ENCODE measurements at regions not wholly inside any gene's neighbourhood (a gene's known extent, or its start where the extent isn't known, plus 50 kb on each side); places are given as distances from the start of the nearest gene placed in this dataset.

- H3K36me3 ChIP-seq, result no peaks in the 10 kb centered on the region
- TF ChIP-seq POLR2A (IDR thresholded peaks at IDR 0.05) (no peak), EP300 (IDR thresholded peaks at IDR 0.05; ENCODE audit: low read depth) (no peak), CTCF (IDR thresholded peaks at IDR 0.05) (no peak), POLR2AphosphoS5 (IDR thresholded peaks at IDR 0.05) (no peak)
- H3K4me1 ChIP-seq, result no peaks in the 10 kb centered on the region
- H3K27me3 ChIP-seq, result no peaks in the 10 kb centered on the region
- H3K27ac ChIP-seq, result no peak overlapping the region
- DNase-seq, result no peak
- in situ Hi-C loops (cut with MboI; ENCODE audit: low pct_ligation_motif_present in 1 of 4, low pct_unique_long_range_greater_than_20kb in 1 of 4, low sequenced_read_pairs in 3 of 4), result loop anchor here in 2 of 4 donors (25.0 kb wide), 1 partner anchor 709 kb away; no protein-coding TSS in a partner anchor
- 54 to 85% methylated on average over 3 to 7 of the region's 7 CpGs for WGBS, 2 donors (ENCODE audit: low coverage in 1 of 2)
- no peak overlapping the region for H3K4me3 ChIP-seq
- intact Hi-C loops (cut with DNase I; ENCODE audit: low total_unique reads), result no loop called here
- no peaks in the 10 kb centered on the region for H3K9me3 ChIP-seq
Observed at GRCh38 chr4:77220828-77221613, 64.0 kb downstream of the CCNG2 start.

- no peak overlapping the region for H3K27ac ChIP-seq
- TF ChIP-seq POLR2A (IDR thresholded peaks at IDR 0.05), result no peak
- no peak for TF ChIP-seq CTCF (IDR thresholded peaks at IDR 0.05)
- no peak for TF ChIP-seq EP300 (IDR thresholded peaks at IDR 0.05; ENCODE audit: low read depth)
- no peak for TF ChIP-seq POLR2AphosphoS5 (IDR thresholded peaks at IDR 0.05)
- intact Hi-C loops (cut with DNase I; ENCODE audit: low total_unique reads) (no loop called here), in situ Hi-C loops (cut with MboI; ENCODE audit: low pct_ligation_motif_present in 1 of 4, low pct_unique_long_range_greater_than_20kb in 1 of 4, low sequenced_read_pairs in 3 of 4) (no loop called here)
- no peaks in the 10 kb centered on the region for H3K36me3 ChIP-seq
- 49 to 88% methylated on average over 1 to 2 of the region's 2 CpGs for WGBS, 2 donors (ENCODE audit: low coverage in 1 of 2)
- no peak for DNase-seq
- no peaks in the 10 kb centered on the region for H3K27me3 ChIP-seq
- no peaks in the 10 kb centered on the region for H3K4me1 ChIP-seq
- H3K9me3 ChIP-seq, result no peaks in the 10 kb centered on the region
- H3K4me3 ChIP-seq, result no peak overlapping the region
Observed at GRCh38 chr4:77225022-77225421, 68.0 kb downstream of the CCNG2 start.

GRCh38 chr4:77226939-77227705, 70.1 kb downstream of the CCNG2 start:
- no peak overlapping the region for H3K27ac ChIP-seq
- no peaks in the 10 kb centered on the region for H3K4me1 ChIP-seq
- no peaks in the 10 kb centered on the region for H3K27me3 ChIP-seq
- intact Hi-C loops (cut with DNase I; ENCODE audit: low total_unique reads), result no loop called here
- TF ChIP-seq POLR2A (IDR thresholded peaks at IDR 0.05) (no peak), POLR2AphosphoS5 (IDR thresholded peaks at IDR 0.05) (no peak), EP300 (IDR thresholded peaks at IDR 0.05; ENCODE audit: low read depth) (no peak), CTCF (IDR thresholded peaks at IDR 0.05) (no peak)
- H3K4me3 ChIP-seq, result no peak overlapping the region
- WGBS, 2 donors (ENCODE audit: low coverage in 1 of 2), result 92% methylated on average over 2 of the region's 2 CpGs; no CpG with 5 or more reads in 1 of the 2 donors
- in situ Hi-C loops (cut with MboI; ENCODE audit: low pct_ligation_motif_present in 1 of 4, low pct_unique_long_range_greater_than_20kb in 1 of 4, low sequenced_read_pairs in 3 of 4), result no loop called here
- H3K36me3 ChIP-seq, result no peaks in the 10 kb centered on the region
- DNase-seq, result no peak
- H3K9me3 ChIP-seq, result no peaks in the 10 kb centered on the region

- Histone ChIP-seq H3K4me3 (no peak overlapping the region), H3K9me3 (no peaks in the 10 kb centered on the region), H3K4me1 (no peaks in the 10 kb centered on the region), H3K27ac (no peak overlapping the region), H3K27me3 (no peaks in the 10 kb centered on the region), H3K36me3 (no peaks in the 10 kb centered on the region)
- TF ChIP-seq POLR2A (IDR thresholded peaks at IDR 0.05) (no peak), EP300 (IDR thresholded peaks at IDR 0.05; ENCODE audit: low read depth) (no peak), POLR2AphosphoS5 (IDR thresholded peaks at IDR 0.05) (no peak), CTCF (IDR thresholded peaks at IDR 0.05) (no peak)
- WGBS, 2 donors (ENCODE audit: low coverage in 1 of 2), result 88% methylated on average over 2 of the region's 2 CpGs; no CpG with 5 or more reads in 1 of the 2 donors
- in situ Hi-C loops (cut with MboI; ENCODE audit: low pct_ligation_motif_present in 1 of 4, low pct_unique_long_range_greater_than_20kb in 1 of 4, low sequenced_read_pairs in 3 of 4) (no loop called here), intact Hi-C loops (cut with DNase I; ENCODE audit: low total_unique reads) (no loop called here)
- no peak for DNase-seq
Observed at GRCh38 chr4:77229433-77229832, 72.4 kb downstream of the CCNG2 start.
